T-helper 17 cell (primary cell): ENCODE measurements at regions not wholly inside any gene's neighbourhood (a gene's known extent, or its start where the extent isn't known, plus 50 kb on each side); places are given as distances from the start of the nearest gene placed in this dataset.

Experiments
- ATAC-seq: fragments of 150-1000 bp; cut with Tn5 transposase; 2 replicates; pipeline ENCODE4 v1.10.0; 2021; ENCODE audit warnings: mild to moderate bottlenecking, moderate library complexity
- DNase-seq, 3 donors: peaks; one replicate each; pipeline versions ENCODE4 v3.0.0 to v3.0.0-alpha.2; 2020 to 2021
- H3K9me3 ChIP-seq: one replicate; pipeline ENCODE4 v1.7.0; 2013; ENCODE audit warnings: low read length, mild to moderate bottlenecking; ENCODE audit not compliant: control insufficient read depth, poor library complexity, severe bottlenecking
- H3K27ac Mint-ChIP-seq: one replicate; pipeline ENCODE4 v1.8.0; 2022; ENCODE audit warnings: mild to moderate bottlenecking, moderate library complexity, mixed read lengths
- H3K27me3 Mint-ChIP-seq: one replicate; pipeline ENCODE4 v1.8.0; 2022; ENCODE audit warnings: mixed read lengths
- H3K36me3 Mint-ChIP-seq: one replicate; pipeline ENCODE4 v1.8.0; 2022; ENCODE audit warnings: low read depth, mixed read lengths
- H3K4me1 Mint-ChIP-seq: one replicate; pipeline ENCODE4 v1.8.0; 2022; ENCODE audit warnings: mild to moderate bottlenecking, mixed read lengths
- H3K4me3 Mint-ChIP-seq: one replicate; pipeline ENCODE4 v1.8.0; 2022; ENCODE audit warnings: mild to moderate bottlenecking, moderate library complexity, mixed read lengths

- Mint-ChIP-seq H3K4me3 (no peak overlapping the region), H3K27ac (no peak overlapping the region), H3K27me3 (no peaks in the 10 kb centered on the region), H3K4me1 (no peaks in the 10 kb centered on the region), H3K36me3 (peaks cover 2% of the 10 kb centered on the region)
- no peak for DNase-seq
- no peak for ATAC-seq
- H3K9me3 ChIP-seq = no peaks in the 10 kb centered on the region
Measured at GRCh38 chr1:83552820-83553219, 446.1 kb downstream of the TTLL7 start.

DNA sequence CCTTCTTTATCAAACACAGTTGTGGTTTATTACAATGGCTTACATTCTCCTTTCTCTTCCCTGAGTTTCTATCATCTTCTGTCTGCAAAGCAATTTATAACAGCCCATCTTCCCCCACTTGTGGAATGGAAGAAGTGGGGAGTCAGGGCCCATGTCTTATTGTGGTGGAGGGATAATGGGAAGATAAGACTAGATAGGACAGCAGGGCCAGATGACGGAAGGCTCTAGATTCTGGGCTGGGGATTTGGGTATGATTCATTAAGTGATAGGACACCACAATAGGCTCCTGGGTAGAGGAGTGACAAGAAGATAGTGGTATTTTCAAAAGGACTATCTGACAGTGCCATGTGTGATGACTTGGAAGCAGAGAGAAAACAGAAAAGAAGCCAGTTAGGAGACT is 450.6 kb downstream of the TTLL7 start:
- H3K4me1 Mint-ChIP-seq = no peaks in the 10 kb centered on the region
- H3K27ac Mint-ChIP-seq = no peak overlapping the region
- DNase-seq (no peak), ATAC-seq (no peak)
- no peak overlapping the region for H3K4me3 Mint-ChIP-seq
- H3K36me3 Mint-ChIP-seq = peaks cover 2% of the 10 kb centered on the region
- H3K27me3 Mint-ChIP-seq = no peaks in the 10 kb centered on the region
- H3K9me3 ChIP-seq = no peaks in the 10 kb centered on the region

GRCh38 chr1:83547901-83548300 is 451.0 kb downstream of the TTLL7 start:
- H3K4me3 Mint-ChIP-seq = no peak overlapping the region
- H3K36me3 Mint-ChIP-seq = peaks cover 2% of the 10 kb centered on the region
- H3K9me3 ChIP-seq = no peaks in the 10 kb centered on the region
- no peak overlapping the region for H3K27ac Mint-ChIP-seq
- no peaks in the 10 kb centered on the region for H3K27me3 Mint-ChIP-seq
- ATAC-seq (no peak), DNase-seq (no peak)
- H3K4me1 Mint-ChIP-seq = no peaks in the 10 kb centered on the region

DNA sequence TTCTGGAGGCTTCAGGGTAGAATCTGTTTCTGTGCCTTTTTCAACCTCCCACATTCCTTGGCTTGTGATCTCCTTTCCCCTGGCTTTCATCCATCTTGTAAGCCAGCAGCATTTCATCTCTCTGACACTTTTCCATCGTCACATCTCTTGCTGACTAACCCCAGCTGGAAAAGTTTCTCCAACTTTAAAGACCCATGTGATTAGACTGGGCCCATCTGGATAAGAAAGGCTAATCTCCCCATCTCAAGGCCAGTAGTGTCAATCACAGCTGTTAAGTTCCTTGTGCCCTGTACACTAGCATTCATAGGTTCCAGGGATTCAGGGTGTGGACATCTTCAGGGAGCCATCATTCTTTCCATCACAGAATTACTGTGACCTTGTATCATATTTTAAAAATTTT is 452.1 kb downstream of the TTLL7 start:
- H3K4me3 Mint-ChIP-seq = no peak overlapping the region
- no peaks in the 10 kb centered on the region for H3K9me3 ChIP-seq
- ATAC-seq (no peak), DNase-seq (no peak)
- no peaks in the 10 kb centered on the region for H3K27me3 Mint-ChIP-seq
- no peak overlapping the region for H3K27ac Mint-ChIP-seq
- peaks cover 2% of the 10 kb centered on the region for H3K36me3 Mint-ChIP-seq
- H3K4me1 Mint-ChIP-seq = no peaks in the 10 kb centered on the region

GRCh38 chr1:83545066-83545862 is 453.7 kb downstream of the TTLL7 start:
- no peaks in the 10 kb centered on the region for H3K9me3 ChIP-seq
- DNase-seq = no peak
- Mint-ChIP-seq H3K4me3 (no peak overlapping the region), H3K27me3 (no peaks in the 10 kb centered on the region), H3K36me3 (no peaks in the 10 kb centered on the region), H3K4me1 (no peaks in the 10 kb centered on the region), H3K27ac (no peak overlapping the region)
- ATAC-seq = no peak

- DNase-seq (no peak), ATAC-seq (no peak)
- Mint-ChIP-seq H3K4me3 (no peak overlapping the region), H3K27ac (no peak overlapping the region), H3K4me1 (no peaks in the 10 kb centered on the region), H3K27me3 (no peaks in the 10 kb centered on the region), H3K36me3 (no peaks in the 10 kb centered on the region)
- H3K9me3 ChIP-seq = no peaks in the 10 kb centered on the region
Measured at GRCh38 chr1:83543222-83543973, 455.5 kb downstream of the TTLL7 start.

DNA sequence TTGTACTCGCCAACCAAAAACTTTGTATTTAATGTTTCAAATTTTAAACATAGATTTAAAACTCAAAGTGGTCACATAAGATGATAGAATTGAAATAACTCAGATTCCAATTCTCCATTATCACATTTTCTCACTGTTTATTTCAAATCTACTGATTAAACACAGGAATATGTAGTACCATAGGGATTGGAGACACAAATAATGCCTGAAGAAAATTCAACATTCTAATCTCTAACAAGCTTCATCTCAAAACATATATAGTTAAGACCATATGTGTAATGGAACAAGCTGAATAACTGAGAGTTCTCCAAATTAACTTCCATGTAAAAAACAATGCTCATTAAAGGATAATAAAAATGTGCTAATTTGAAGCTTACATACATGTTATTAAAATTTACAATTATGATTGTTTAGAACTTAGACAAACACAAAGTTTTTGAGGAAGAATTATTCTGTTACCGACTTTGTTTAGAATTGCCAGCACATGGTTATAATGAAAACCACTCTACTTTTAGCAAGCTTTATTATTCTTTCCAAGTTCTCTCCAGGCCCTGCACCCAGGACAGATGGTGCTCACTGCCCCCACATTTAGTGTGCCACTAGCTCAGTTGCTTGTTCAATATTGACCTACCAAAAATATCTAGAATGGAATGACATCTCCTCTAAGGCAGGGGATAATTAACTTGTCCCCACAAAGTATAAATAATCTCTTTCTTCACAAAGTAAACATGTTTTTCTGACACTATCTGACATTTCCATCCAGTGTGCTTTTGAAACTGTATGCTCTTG is 467.2 kb downstream of the TTLL7 start:
- Mint-ChIP-seq H3K27me3 (no peaks in the 10 kb centered on the region), H3K27ac (no peak overlapping the region), H3K4me1 (no peaks in the 10 kb centered on the region), H3K36me3 (no peaks in the 10 kb centered on the region), H3K4me3 (no peak overlapping the region)
- DNase-seq (no peak), ATAC-seq (no peak)
- peaks cover 2% of the 10 kb centered on the region for H3K9me3 ChIP-seq

GRCh38 chr1:83530506-83530905 is 468.4 kb downstream of the TTLL7 start:
- H3K4me1 Mint-ChIP-seq = no peaks in the 10 kb centered on the region
- DNase-seq = no peak
- no peak for ATAC-seq
- H3K27me3 Mint-ChIP-seq = no peaks in the 10 kb centered on the region
- H3K36me3 Mint-ChIP-seq = no peaks in the 10 kb centered on the region
- H3K27ac Mint-ChIP-seq = no peak overlapping the region
- H3K9me3 ChIP-seq = peaks cover 2% of the 10 kb centered on the region
- H3K4me3 Mint-ChIP-seq = no peak overlapping the region

- H3K4me1 Mint-ChIP-seq = no peaks in the 10 kb centered on the region
- H3K36me3 Mint-ChIP-seq = no peaks in the 10 kb centered on the region
- no peaks in the 10 kb centered on the region for H3K27me3 Mint-ChIP-seq
- no peak for ATAC-seq
- no peak overlapping the region for H3K4me3 Mint-ChIP-seq
- peaks cover 2% of the 10 kb centered on the region for H3K9me3 ChIP-seq
- no peak overlapping the region for H3K27ac Mint-ChIP-seq
- DNase-seq = no peak
Measured at GRCh38 chr1:83527987-83528386, 470.9 kb downstream of the TTLL7 start.

DNA sequence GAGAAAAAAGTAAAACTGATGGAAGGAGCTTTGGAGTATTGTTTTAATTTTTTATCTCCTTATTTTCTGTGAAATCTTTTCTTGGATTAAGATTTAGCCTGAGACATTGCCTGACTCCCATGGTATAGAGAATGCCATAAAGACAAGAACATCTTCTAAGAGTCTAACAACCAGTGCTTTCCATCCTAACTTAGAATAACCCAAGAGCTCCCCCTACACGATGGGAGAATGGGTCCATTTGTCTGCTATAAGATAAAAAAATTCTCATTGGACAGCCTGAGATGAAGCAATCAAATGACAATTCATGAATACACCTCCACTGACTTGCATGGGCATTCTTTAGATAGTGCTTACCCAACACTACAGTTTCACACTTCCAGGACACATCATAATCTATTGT is 478.1 kb downstream of the TTLL7 start:
- Mint-ChIP-seq H3K4me1 (no peaks in the 10 kb centered on the region), H3K27me3 (no peaks in the 10 kb centered on the region), H3K4me3 (no peak overlapping the region), H3K27ac (no peak overlapping the region), H3K36me3 (no peaks in the 10 kb centered on the region)
- no peaks in the 10 kb centered on the region for H3K9me3 ChIP-seq
- DNase-seq (no peak), ATAC-seq (no peak)

- Mint-ChIP-seq H3K4me1 (no peaks in the 10 kb centered on the region), H3K27ac (no peak overlapping the region), H3K36me3 (no peaks in the 10 kb centered on the region), H3K27me3 (no peaks in the 10 kb centered on the region), H3K4me3 (no peak overlapping the region)
- DNase-seq (no peak), ATAC-seq (no peak)
- H3K9me3 ChIP-seq = no peaks in the 10 kb centered on the region
Measured at GRCh38 chr1:83516369-83516768, 482.6 kb downstream of the TTLL7 start.

- H3K4me1 Mint-ChIP-seq = no peaks in the 10 kb centered on the region
Measured at GRCh38 chr1:83515578-83516154, 483.3 kb downstream of the TTLL7 start.

More at GRCh38 chr1:83515578-83516154, 483.3 kb downstream of the TTLL7 start:
- Mint-ChIP-seq H3K4me3 (no peak overlapping the region), H3K27ac (no peak overlapping the region), H3K27me3 (no peaks in the 10 kb centered on the region), H3K36me3 (no peaks in the 10 kb centered on the region)
- ATAC-seq (no peak), DNase-seq (no peak)
- no peaks in the 10 kb centered on the region for H3K9me3 ChIP-seq
